Testis (tissue), 2 donors: ENCODE measurements at regions not wholly inside any gene's neighbourhood (a gene's known extent, or its start where the extent isn't known, plus 50 kb on each side); places are given as distances from the start of the nearest gene placed in this dataset.

ENCODE experiments used
- CTCF ChIP-seq, 3 experiments: fragments of 450-650 bp in 2 of 3; fragments of 200-600 bp in 1 of 3; sonication (generic) in 1 of 3; IDR thresholded peaks; one replicate each; pipeline ENCODE4 v1.5.1; 2016 to 2019; ENCODE audit warnings: antibody characterized with exemption in 3 of 3, mild to moderate bottlenecking in 2 of 3, moderate library complexity in 1 of 3
- POLR2A ChIP-seq: fragments of 450-650 bp; IDR thresholded peaks from one replicate; pipeline ENCODE4 v1.6.1; 2017; ENCODE audit warnings: antibody characterized with exemption, mild to moderate bottlenecking, moderate library complexity

- TF ChIP-seq POLR2A (no peak), CTCF (IDR thresholded peaks at IDR 0.05) (no peak)
Measured at GRCh38 chr6:30795549-30796293, 51.4 kb upstream of the IER3 start.
